HEK293 (cell line): ENCODE measurements at regions not wholly inside any gene's neighbourhood (a gene's known extent, or its start where the extent isn't known, plus 50 kb on each side); places are given as distances from the start of the nearest gene placed in this dataset.
"Not testable (repeated sequence)": the region's sequence is repeated elsewhere in the genome, so short reads cannot be mapped to it uniquely, and the experiment has no call there.

Experiments
- CTCF ChIA-PET: fragments of 350-600 bp; formaldehyde crosslinking; extraction: SDS; loops from one replicate; lab custom pipeline; 2021; ENCODE audit warnings: antibody characterized with exemption; lab: Yijun Ruan, JAX
- POLR2A ChIA-PET: fragments of 300-600 bp; formaldehyde crosslinking; extraction: SDS; loops from one replicate; lab custom pipeline; 2020; ENCODE audit warnings: antibody characterized with exemption, inconsistent platforms; lab: Yijun Ruan, JAX
- H3K27ac ChIP-seq: fragments of 200-500 bp; sonication (Bioruptor generic); 2 replicates; pipeline ENCODE4 v1.5.1; 2014; ENCODE audit warnings: low read depth, low read length, control low read depth, inconsistent platforms; ENCODE audit errors: extremely low read depth
- H3K36me3 ChIP-seq, 2 experiments: fragments of 200-500 bp in 1 of 2; sonication (Bioruptor generic) in 1 of 2; 1 replicate in 1 of 2; 2 replicates in 1 of 2; pipeline ENCODE4 v1.5.1; 2014 to 2017; ENCODE audit warnings: inconsistent platforms in 2 of 2, low read length in 2 of 2; ENCODE audit not compliant: control insufficient read depth in 2 of 2, insufficient read depth in 1 of 2
- H3K4me1 ChIP-seq: fragments of 200-500 bp; sonication (Bioruptor generic); 2 replicates; pipeline ENCODE4 v1.5.1; 2014; ENCODE audit warnings: mild to moderate bottlenecking, low read length, inconsistent platforms; ENCODE audit not compliant: control insufficient read depth, insufficient read depth
- H3K4me3 ChIP-seq: 2 replicates; pipeline ENCODE4 v1.5.1; 2011; ENCODE audit warnings: low read depth, mild to moderate bottlenecking, control low read depth, low read length, moderate library complexity
- H3K9me3 ChIP-seq: fragments of 200-500 bp; sonication (Bioruptor generic); 2 replicates; pipeline ENCODE4 v1.5.1; 2014; ENCODE audit warnings: low read depth, low read length, inconsistent platforms; ENCODE audit not compliant: control insufficient read depth, insufficient read depth
- GLIS2 ChIP-seq: fragments of 450-650 bp; formaldehyde crosslinking; IDR thresholded peaks from 2 replicates; pipeline ENCODE4 v1.5.1; 2016; ENCODE audit warnings: missing biosample characterization, missing genetic modification characterization
- OVOL3 ChIP-seq: fragments of 450-650 bp; formaldehyde crosslinking; IDR thresholded peaks from 2 replicates; pipeline ENCODE4 v1.5.1; 2016; ENCODE audit warnings: missing biosample characterization, missing genetic modification characterization
- SETDB1 ChIP-seq: IDR thresholded peaks from one replicate; pipeline ENCODE4 v1.6.1; 2017; ENCODE audit warnings: mild to moderate bottlenecking, low read length, moderate library complexity, mixed read lengths; ENCODE audit not compliant: insufficient read length
- ZBTB48 ChIP-seq: fragments of 450-650 bp; formaldehyde crosslinking; IDR thresholded peaks from 2 replicates; pipeline ENCODE4 v1.5.1; 2016; ENCODE audit warnings: missing biosample characterization, missing genetic modification characterization
- ZNF133 ChIP-seq: fragments of 450-650 bp; formaldehyde crosslinking; IDR thresholded peaks from 2 replicates; pipeline ENCODE4 v1.5.1; 2016; ENCODE audit warnings: missing biosample characterization, missing genetic modification characterization
- ZNF214 ChIP-seq: fragments of 450-650 bp; formaldehyde crosslinking; IDR thresholded peaks from 2 replicates; pipeline ENCODE4 v1.5.1; 2017; ENCODE audit warnings: missing biosample characterization, mild to moderate bottlenecking, missing genetic modification characterization, borderline replicate concordance
- ZNF248 ChIP-seq: fragments of 450-650 bp; formaldehyde crosslinking; IDR thresholded peaks from 2 replicates; pipeline ENCODE4 v1.5.1; 2017; ENCODE audit warnings: missing biosample characterization, missing genetic modification characterization
- ZNF324 ChIP-seq: fragments of 450-650 bp; formaldehyde crosslinking; IDR thresholded peaks from 2 replicates; pipeline ENCODE4 v1.5.1; 2016; ENCODE audit warnings: missing biosample characterization, missing genetic modification characterization
- ZNF585B ChIP-seq: fragments of 450-650 bp; formaldehyde crosslinking; IDR thresholded peaks from 2 replicates; pipeline ENCODE4 v1.5.1; 2016; ENCODE audit warnings: missing biosample characterization, missing genetic modification characterization
- ZNF626 ChIP-seq: fragments of 450-650 bp; sonication (Bioruptor Pico); formaldehyde crosslinking; IDR thresholded peaks from 2 replicates; pipeline ENCODE4 v1.5.1; 2018; ENCODE audit warnings: missing biosample characterization, missing genetic modification characterization, inconsistent platforms
- ZNF76 ChIP-seq: fragments of 450-650 bp; formaldehyde crosslinking; IDR thresholded peaks from 2 replicates; pipeline ENCODE4; 2016; ENCODE audit warnings: low read depth, missing biosample characterization, missing genetic modification characterization, borderline replicate concordance
- TF ChIP-seq, protein P1 (sequence below): fragments of 450-650 bp; formaldehyde crosslinking; IDR thresholded peaks from 2 replicates; pipeline ENCODE4 v1.5.1; 2017; ENCODE audit warnings: missing biosample characterization, mild to moderate bottlenecking, missing genetic modification characterization, moderate library complexity
- TF ChIP-seq, protein P2 (sequence below): fragments of 450-650 bp; formaldehyde crosslinking; IDR thresholded peaks from 2 replicates; pipeline ENCODE4 v1.5.1; 2016; ENCODE audit warnings: missing biosample characterization, missing genetic modification characterization

DNA sequence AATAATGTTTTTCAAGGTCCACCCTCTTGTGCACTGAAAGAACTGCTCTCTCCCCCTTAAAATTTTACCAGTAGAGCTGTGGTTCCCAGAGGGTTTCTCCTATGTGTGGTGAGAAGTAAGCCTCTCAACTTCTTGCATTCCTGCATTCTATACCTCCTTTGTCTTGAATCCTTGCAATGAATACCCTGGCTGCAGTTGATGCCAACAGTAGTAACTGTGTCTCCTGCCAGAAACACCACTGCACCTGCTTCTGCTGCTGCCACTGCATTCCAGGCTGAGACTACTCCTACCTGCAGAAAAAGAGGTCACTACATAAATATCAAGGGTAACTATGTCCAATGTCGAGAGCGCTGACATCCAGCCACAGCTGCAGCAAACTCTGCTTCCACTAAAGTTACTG, 203.7 kb downstream of the TMEM167A start:
- H3K27ac ChIP-seq, result no peak overlapping the region
- H3K9me3 ChIP-seq, result no peaks in the 10 kb centered on the region; the same call in 1 of the 2 replicates
- no peaks in the 10 kb centered on the region for H3K36me3 ChIP-seq
- TF ChIP-seq ZNF133 (tag by site-specific recombination) (no peak), ZNF214 (no peak), ZNF76 (no peak), ZBTB48 (no peak), ZNF324 (tag by site-specific recombination) (no peak), SETDB1 (no peak), ZNF585B (tag by site-specific recombination) (no peak), OVOL3 (no peak), GLIS2 (tag by site-specific recombination) (no peak)
- TF ChIP-seq, protein P1, sequence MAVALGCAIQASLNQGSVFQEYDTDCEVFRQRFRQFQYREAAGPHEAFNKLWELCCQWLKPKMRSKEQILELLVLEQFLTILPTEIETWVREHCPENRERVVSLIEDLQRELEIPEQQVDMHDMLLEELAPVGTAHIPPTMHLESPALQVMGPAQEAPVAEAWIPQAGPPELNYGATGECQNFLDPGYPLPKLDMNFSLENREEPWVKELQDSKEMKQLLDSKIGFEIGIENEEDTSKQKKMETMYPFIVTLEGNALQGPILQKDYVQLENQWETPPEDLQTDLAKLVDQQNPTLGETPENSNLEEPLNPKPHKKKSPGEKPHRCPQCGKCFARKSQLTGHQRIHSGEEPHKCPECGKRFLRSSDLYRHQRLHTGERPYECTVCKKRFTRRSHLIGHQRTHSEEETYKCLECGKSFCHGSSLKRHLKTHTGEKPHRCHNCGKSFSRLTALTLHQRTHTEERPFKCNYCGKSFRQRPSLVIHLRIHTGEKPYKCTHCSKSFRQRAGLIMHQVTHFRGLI, result no peak
- TF ChIP-seq, protein P2, sequence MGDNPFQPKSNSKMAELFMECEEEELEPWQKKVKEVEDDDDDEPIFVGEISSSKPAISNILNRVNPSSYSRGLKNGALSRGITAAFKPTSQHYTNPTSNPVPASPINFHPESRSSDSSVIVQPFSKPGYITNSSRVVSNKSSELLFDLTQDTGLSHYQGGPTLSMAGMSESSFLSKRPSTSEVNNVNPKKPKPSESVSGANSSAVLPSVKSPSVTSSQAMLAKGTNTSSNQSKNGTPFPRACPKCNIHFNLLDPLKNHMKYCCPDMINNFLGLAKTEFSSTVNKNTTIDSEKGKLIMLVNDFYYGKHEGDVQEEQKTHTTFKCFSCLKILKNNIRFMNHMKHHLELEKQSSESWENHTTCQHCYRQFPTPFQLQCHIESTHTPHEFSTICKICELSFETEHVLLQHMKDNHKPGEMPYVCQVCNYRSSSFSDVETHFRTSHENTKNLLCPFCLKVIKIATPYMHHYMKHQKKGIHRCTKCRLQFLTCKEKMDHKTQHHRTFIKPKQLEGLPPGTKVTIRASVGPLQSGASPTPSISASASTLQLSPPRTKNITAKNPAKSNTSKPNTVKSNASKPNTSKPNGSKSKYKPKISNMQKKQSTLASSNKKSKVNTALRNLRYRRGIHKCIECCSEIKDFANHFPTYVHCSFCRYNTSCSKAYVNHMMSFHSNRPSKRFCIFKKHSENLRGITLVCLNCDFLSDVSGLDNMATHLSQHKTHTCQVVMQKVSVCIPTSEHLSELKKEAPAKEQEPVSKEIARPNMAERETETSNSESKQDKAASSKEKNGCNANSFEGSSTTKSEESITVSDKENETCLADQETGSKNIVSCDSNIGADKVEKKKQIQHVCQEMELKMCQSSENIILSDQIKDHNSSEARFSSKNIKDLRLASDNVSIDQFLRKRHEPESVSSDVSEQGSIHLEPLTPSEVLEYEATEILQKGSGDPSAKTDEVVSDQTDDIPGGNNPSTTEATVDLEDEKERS, result no peak
- TF ChIP-seq, all 188 proteins: peak for 0
- ChIA-PET POLR2A (interaction anchor here (0.6 kb wide), 1 partner anchor 49 kb away, joined by 4 read pairs; no protein-coding TSS in a partner anchor), CTCF (no interaction called here)
- H3K4me1 ChIP-seq, result no peaks in the 10 kb centered on the region
- H3K4me3 ChIP-seq, result no peak overlapping the region

DNA sequence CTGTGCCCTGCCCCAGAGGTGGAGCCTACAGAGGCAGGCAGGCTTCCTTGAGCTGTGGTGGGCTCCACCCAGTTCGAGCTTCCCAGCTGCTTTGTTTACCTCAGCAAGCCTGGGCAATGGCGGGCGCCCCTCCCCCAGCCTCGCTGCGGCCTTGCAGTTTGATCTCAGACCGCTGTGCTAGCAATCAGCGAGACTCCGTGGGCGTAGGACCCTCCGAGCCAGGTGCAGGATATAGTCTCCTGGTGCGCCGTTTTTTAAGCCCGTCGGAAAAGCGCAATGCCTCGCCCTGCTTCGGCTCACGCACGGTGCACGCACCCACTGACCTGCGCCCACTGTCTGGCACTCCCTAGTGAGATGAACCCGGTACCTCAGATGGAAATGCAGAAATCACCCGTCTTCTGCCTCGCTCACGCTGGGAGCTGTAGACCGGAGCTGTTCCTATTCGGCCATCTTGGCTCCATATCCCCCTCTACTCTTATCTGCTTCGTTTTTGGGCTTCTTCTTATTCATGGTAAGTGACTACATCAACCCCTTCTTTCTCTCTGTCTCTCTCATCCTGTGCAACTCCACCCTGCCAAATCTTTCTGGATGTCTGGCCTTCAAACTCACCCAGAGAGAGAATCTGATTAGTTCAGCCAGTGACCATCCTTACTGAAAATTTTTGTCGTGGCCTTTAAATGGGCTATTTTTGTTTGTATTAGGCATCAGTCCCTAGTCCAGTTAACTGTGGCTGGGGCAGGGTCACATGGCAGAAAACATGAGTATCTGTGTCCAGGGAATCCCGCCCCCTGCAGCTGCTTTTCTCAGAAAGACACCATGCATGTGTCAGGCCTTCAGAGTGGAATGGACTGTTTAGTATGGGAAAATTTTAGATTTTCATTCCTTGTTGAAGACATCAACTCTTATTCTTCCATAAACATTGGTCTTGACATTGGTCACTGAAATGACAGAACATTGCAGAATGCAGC, 204.6 kb downstream of the TMEM167A start:
- H3K36me3 ChIP-seq, POLR2A ChIA-PET, H3K9me3 ChIP-seq, H3K4me1 ChIP-seq, H3K27ac ChIP-seq, H3K4me3 ChIP-seq, CTCF ChIA-PET: not testable (repeated sequence)

DNA sequence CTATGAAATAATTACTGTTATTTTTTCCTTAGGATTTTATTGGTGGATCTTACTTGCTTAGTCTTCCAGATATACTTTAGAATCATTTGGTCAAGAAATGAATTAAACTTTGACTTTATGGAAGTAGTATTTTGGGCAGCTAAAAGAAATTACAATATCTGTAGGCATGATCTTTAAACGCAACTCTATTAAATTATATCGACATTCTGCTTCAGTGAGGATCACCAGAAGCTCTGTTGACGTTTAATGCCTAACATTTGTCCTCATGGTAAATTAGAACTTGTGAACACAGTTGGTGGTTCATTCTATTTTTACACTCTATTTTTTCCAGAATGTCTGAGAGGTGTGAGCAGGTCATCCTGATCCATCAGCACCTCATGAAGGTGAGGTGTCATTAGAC, 211.6 kb downstream of the TMEM167A start:
- Histone ChIP-seq H3K36me3 (no peaks in the 10 kb centered on the region), H3K9me3 (no peaks in the 10 kb centered on the region), H3K4me3 (no peak overlapping the region), H3K27ac (no peak overlapping the region), H3K4me1 (no peaks in the 10 kb centered on the region)
- POLR2A ChIA-PET, result no interaction called here
- TF ChIP-seq ZNF248 (tag by site-specific recombination), result no peak
- CTCF ChIA-PET, result no interaction called here

DNA sequence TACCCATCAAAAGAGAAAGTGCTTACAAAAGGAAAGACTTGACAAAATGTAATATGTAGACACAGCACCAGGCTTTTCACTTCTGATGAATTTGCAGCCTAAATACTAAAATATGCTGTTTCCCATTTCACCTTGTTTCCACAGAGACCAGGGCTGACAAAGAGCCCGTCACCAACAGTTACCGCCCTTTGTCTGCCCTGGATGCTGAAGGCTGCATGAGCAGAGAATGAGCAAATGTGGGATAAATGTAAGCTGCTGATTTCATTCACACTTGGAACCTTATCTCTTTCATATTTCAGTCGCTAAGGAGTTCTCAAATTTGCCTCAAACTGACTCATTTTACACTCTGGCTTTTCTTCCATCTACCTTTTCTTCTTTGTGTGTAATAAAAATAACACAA, 213.9 kb downstream of the TMEM167A start:
- POLR2A ChIA-PET, result no interaction called here
- H3K9me3 ChIP-seq, result no peaks in the 10 kb centered on the region
- no peaks in the 10 kb centered on the region for H3K4me1 ChIP-seq
- TF ChIP-seq ZNF626 (tag by site-specific recombination) (no peak), ZNF585B (tag by site-specific recombination) (no peak)
- no peak overlapping the region for H3K27ac ChIP-seq
- no peak overlapping the region for H3K4me3 ChIP-seq
- CTCF ChIA-PET, result no interaction called here
- H3K36me3 ChIP-seq, result no peaks in the 10 kb centered on the region
